Gastrocnemius medialis (tissue), 4 donors: ENCODE measurements at regions not wholly inside any gene's neighbourhood (a gene's known extent, or its start where the extent isn't known, plus 50 kb on each side); places are given as distances from the start of the nearest gene placed in this dataset.

ENCODE experiments used
- POLR2A ChIP-seq, 2 donors: fragments of 450-650 bp; IDR thresholded peaks; one replicate each; pipeline ENCODE4 v1.6.1; 2017; ENCODE audit warnings: antibody characterized with exemption in 2 of 2, mild to moderate bottlenecking in 2 of 2, moderate library complexity in 2 of 2
- TF ChIP-seq, protein P1 (sequence below), 5 experiments: fragments of 450-650 bp in 3 of 5; fragments of 200-600 bp in 2 of 5; sonication (generic) in 2 of 5; IDR thresholded peaks in 4 of 5; conservative IDR thresholded peaks in 1 of 5; 1 replicate in 4 of 5; 2 replicates in 1 of 5; pipeline ENCODE4 v1.5.1; 2016 to 2019; ENCODE audit warnings: antibody characterized with exemption in 5 of 5, mild to moderate bottlenecking in 3 of 5, moderate library complexity in 3 of 5

DNA sequence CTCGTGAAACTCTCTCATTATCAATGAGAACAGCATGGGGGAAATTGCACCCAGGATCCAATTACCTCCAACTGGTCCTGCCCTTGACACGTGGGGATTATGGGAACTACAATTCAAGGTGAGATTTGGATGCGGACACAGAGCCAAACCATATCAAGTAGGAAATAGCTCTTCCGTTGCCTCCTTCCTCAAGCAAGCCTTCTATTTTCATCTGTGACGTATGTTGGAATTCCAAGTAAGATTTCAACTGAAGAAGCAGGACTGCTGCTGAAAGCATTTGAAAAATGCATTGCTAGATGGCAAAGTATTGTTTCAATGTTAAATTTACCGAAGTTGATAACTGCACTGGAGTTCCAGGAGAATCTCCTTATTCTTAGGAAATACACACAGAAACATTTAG lies 178.1 kb upstream of the GALNT17 start:
- TF ChIP-seq, protein P1, sequence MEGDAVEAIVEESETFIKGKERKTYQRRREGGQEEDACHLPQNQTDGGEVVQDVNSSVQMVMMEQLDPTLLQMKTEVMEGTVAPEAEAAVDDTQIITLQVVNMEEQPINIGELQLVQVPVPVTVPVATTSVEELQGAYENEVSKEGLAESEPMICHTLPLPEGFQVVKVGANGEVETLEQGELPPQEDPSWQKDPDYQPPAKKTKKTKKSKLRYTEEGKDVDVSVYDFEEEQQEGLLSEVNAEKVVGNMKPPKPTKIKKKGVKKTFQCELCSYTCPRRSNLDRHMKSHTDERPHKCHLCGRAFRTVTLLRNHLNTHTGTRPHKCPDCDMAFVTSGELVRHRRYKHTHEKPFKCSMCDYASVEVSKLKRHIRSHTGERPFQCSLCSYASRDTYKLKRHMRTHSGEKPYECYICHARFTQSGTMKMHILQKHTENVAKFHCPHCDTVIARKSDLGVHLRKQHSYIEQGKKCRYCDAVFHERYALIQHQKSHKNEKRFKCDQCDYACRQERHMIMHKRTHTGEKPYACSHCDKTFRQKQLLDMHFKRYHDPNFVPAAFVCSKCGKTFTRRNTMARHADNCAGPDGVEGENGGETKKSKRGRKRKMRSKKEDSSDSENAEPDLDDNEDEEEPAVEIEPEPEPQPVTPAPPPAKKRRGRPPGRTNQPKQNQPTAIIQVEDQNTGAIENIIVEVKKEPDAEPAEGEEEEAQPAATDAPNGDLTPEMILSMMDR (IDR thresholded peaks at IDR 0.05 in 4 of 5, conservative IDR thresholded peaks at IDR 0.05 in 1 of 5): no peak
- no peak for TF ChIP-seq POLR2A (IDR thresholded peaks at IDR 0.05)
